Activated T-helper 2 cell treated with anti-CD3 and anti-CD28 coated beads, Interferon-gamma antibody, Interleukin-2, Interleukin-4, amounts not matched to agents 10 μg/mL and 5 μg/mL and 100 μg/mL, durations not matched to agents 14 hours and 24 hours and 36 hours (primary cell): ENCODE measurements at regions not wholly inside any gene's neighbourhood (a gene's known extent, or its start where the extent isn't known, plus 50 kb on each side); places are given as distances from the start of the nearest gene placed in this dataset.

Experiments used
- DNase-seq: peaks from one replicate; pipeline ENCODE4 v3.0.0; 2021; ENCODE audit warnings: low spot score
- H3K27ac Mint-ChIP-seq: one replicate; pipeline ENCODE4 v1.8.0; 2021; ENCODE audit warnings: mixed read lengths
- H3K27me3 Mint-ChIP-seq: one replicate; pipeline ENCODE4 v1.8.0; 2021; ENCODE audit warnings: low read depth, mixed read lengths
- H3K36me3 Mint-ChIP-seq: one replicate; pipeline ENCODE4 v1.8.0; 2021; ENCODE audit warnings: low read depth, mixed read lengths
- H3K4me1 Mint-ChIP-seq: one replicate; pipeline ENCODE4 v1.8.0; 2021; ENCODE audit warnings: low read depth, mixed read lengths
- H3K4me3 Mint-ChIP-seq: one replicate; pipeline ENCODE4 v1.8.0; 2021; ENCODE audit warnings: low read depth, mild to moderate bottlenecking, moderate library complexity, mixed read lengths
- H3K9me3 Mint-ChIP-seq: one replicate; pipeline ENCODE4 v1.8.0; 2021; ENCODE audit warnings: mixed read lengths
- intact Hi-C: fragments of 100-400 bp; cut with micrococcal nuclease; formaldehyde crosslinking; loops from one replicate; pipeline ENCODE4 v1.15.1; 2023

- intact Hi-C loops, result no loop called here
- H3K36me3 Mint-ChIP-seq, result no peaks in the 10 kb centered on the region
- H3K9me3 Mint-ChIP-seq, result no peaks in the 10 kb centered on the region
- no peak overlapping the region for H3K27ac Mint-ChIP-seq
- no peak overlapping the region for H3K4me3 Mint-ChIP-seq
- no peaks in the 10 kb centered on the region for H3K4me1 Mint-ChIP-seq
- H3K27me3 Mint-ChIP-seq, result no peaks in the 10 kb centered on the region
- no peak for DNase-seq
Measured at GRCh38 chr11:130581646-130582045, 133.2 kb downstream of the ADAMTS15 start.

- Mint-ChIP-seq H3K27ac (no peak overlapping the region), H3K4me1 (no peaks in the 10 kb centered on the region), H3K9me3 (no peaks in the 10 kb centered on the region), H3K27me3 (no peaks in the 10 kb centered on the region), H3K36me3 (no peaks in the 10 kb centered on the region), H3K4me3 (no peak overlapping the region)
- no peak for DNase-seq
- intact Hi-C loops, result no loop called here
Measured at GRCh38 chr11:130582176-130582575, 133.7 kb downstream of the ADAMTS15 start.

GRCh38 chr11:130582981-130583380 lies 134.5 kb downstream of the ADAMTS15 start:
- Mint-ChIP-seq H3K4me1 (no peaks in the 10 kb centered on the region), H3K4me3 (no peak overlapping the region), H3K9me3 (no peaks in the 10 kb centered on the region), H3K27ac (no peak overlapping the region), H3K36me3 (no peaks in the 10 kb centered on the region), H3K27me3 (no peaks in the 10 kb centered on the region)
- DNase-seq, result no peak
- intact Hi-C loops, result no loop called here

- Mint-ChIP-seq H3K36me3 (no peaks in the 10 kb centered on the region), H3K9me3 (no peaks in the 10 kb centered on the region), H3K4me1 (no peaks in the 10 kb centered on the region), H3K27ac (no peak overlapping the region), H3K4me3 (no peak overlapping the region), H3K27me3 (no peaks in the 10 kb centered on the region)
- no peak for DNase-seq
- intact Hi-C loops, result no loop called here
Measured at GRCh38 chr11:130583801-130584211, 135.4 kb downstream of the ADAMTS15 start.

- Mint-ChIP-seq H3K9me3 (no peaks in the 10 kb centered on the region), H3K27me3 (peaks cover 2% of the 10 kb centered on the region), H3K36me3 (no peaks in the 10 kb centered on the region), H3K4me1 (no peaks in the 10 kb centered on the region), H3K27ac (no peak overlapping the region), H3K4me3 (no peak overlapping the region)
- intact Hi-C loops, result no loop called here
- no peak for DNase-seq
Measured at GRCh38 chr11:130585545-130585944, 137.1 kb downstream of the ADAMTS15 start.

GRCh38 chr11:130587658-130588057 lies 139.2 kb downstream of the ADAMTS15 start:
- intact Hi-C loops, result no loop called here
- Mint-ChIP-seq H3K27ac (no peak overlapping the region), H3K27me3 (peaks cover 5% of the 10 kb centered on the region), H3K4me1 (no peaks in the 10 kb centered on the region), H3K4me3 (no peak overlapping the region), H3K9me3 (no peaks in the 10 kb centered on the region), H3K36me3 (no peaks in the 10 kb centered on the region)
- DNase-seq, result no peak

GRCh38 chr11:130588471-130588870 lies 140.0 kb downstream of the ADAMTS15 start:
- no peaks in the 10 kb centered on the region for H3K4me1 Mint-ChIP-seq
- no peak overlapping the region for H3K27ac Mint-ChIP-seq
- H3K27me3 Mint-ChIP-seq, result peaks cover 5% of the 10 kb centered on the region
- DNase-seq, result no peak
- H3K36me3 Mint-ChIP-seq, result no peaks in the 10 kb centered on the region
- no peak overlapping the region for H3K4me3 Mint-ChIP-seq
- no peaks in the 10 kb centered on the region for H3K9me3 Mint-ChIP-seq
- intact Hi-C loops, result no loop called here

- H3K27me3 Mint-ChIP-seq, result peaks cover 5% of the 10 kb centered on the region
- no peaks in the 10 kb centered on the region for H3K36me3 Mint-ChIP-seq
- H3K9me3 Mint-ChIP-seq, result no peaks in the 10 kb centered on the region
- intact Hi-C loops, result no loop called here
- H3K27ac Mint-ChIP-seq, result no peak overlapping the region
- H3K4me1 Mint-ChIP-seq, result no peaks in the 10 kb centered on the region
- H3K4me3 Mint-ChIP-seq, result no peak overlapping the region
- no peak for DNase-seq
Measured at GRCh38 chr11:130592056-130592455, 143.6 kb downstream of the ADAMTS15 start.

- Mint-ChIP-seq H3K27ac (no peak overlapping the region), H3K4me3 (no peak overlapping the region), H3K36me3 (no peaks in the 10 kb centered on the region), H3K9me3 (no peaks in the 10 kb centered on the region), H3K4me1 (no peaks in the 10 kb centered on the region), H3K27me3 (peaks cover 5% of the 10 kb centered on the region)
- DNase-seq, result no peak
- intact Hi-C loops, result no loop called here
Measured at GRCh38 chr11:130593064-130593463, 144.6 kb downstream of the ADAMTS15 start.

- Mint-ChIP-seq H3K27me3 (no peaks in the 10 kb centered on the region), H3K4me1 (no peaks in the 10 kb centered on the region), H3K27ac (no peak overlapping the region), H3K4me3 (no peak overlapping the region), H3K9me3 (no peaks in the 10 kb centered on the region), H3K36me3 (no peaks in the 10 kb centered on the region)
- intact Hi-C loops, result no loop called here
- no peak for DNase-seq
Measured at GRCh38 chr11:130598433-130598832, 150.0 kb downstream of the ADAMTS15 start.

- H3K4me3 Mint-ChIP-seq, result no peak overlapping the region
- no peak for DNase-seq
- no peaks in the 10 kb centered on the region for H3K36me3 Mint-ChIP-seq
- intact Hi-C loops, result no loop called here
- H3K27ac Mint-ChIP-seq, result no peak overlapping the region
- H3K4me1 Mint-ChIP-seq, result no peaks in the 10 kb centered on the region
- no peaks in the 10 kb centered on the region for H3K27me3 Mint-ChIP-seq
- no peaks in the 10 kb centered on the region for H3K9me3 Mint-ChIP-seq
Measured at GRCh38 chr11:130599073-130599654, 150.7 kb downstream of the ADAMTS15 start.

- Mint-ChIP-seq H3K27me3 (no peaks in the 10 kb centered on the region), H3K27ac (no peak overlapping the region), H3K4me3 (no peak overlapping the region), H3K4me1 (no peaks in the 10 kb centered on the region), H3K36me3 (no peaks in the 10 kb centered on the region), H3K9me3 (no peaks in the 10 kb centered on the region)
- no peak for DNase-seq
- intact Hi-C loops, result no loop called here
Measured at GRCh38 chr11:130600139-130600538, 151.7 kb downstream of the ADAMTS15 start.

GRCh38 chr11:130600616-130601015 lies 152.2 kb downstream of the ADAMTS15 start:
- Mint-ChIP-seq H3K36me3 (no peaks in the 10 kb centered on the region), H3K4me3 (no peak overlapping the region), H3K4me1 (no peaks in the 10 kb centered on the region), H3K9me3 (no peaks in the 10 kb centered on the region), H3K27me3 (no peaks in the 10 kb centered on the region), H3K27ac (no peak overlapping the region)
- DNase-seq, result no peak
- intact Hi-C loops, result no loop called here

GRCh38 chr11:130601141-130601540 lies 152.7 kb downstream of the ADAMTS15 start:
- no peaks in the 10 kb centered on the region for H3K9me3 Mint-ChIP-seq

More at GRCh38 chr11:130601141-130601540, 152.7 kb downstream of the ADAMTS15 start:
- no peaks in the 10 kb centered on the region for H3K27me3 Mint-ChIP-seq
- H3K36me3 Mint-ChIP-seq, result no peaks in the 10 kb centered on the region
- no peak overlapping the region for H3K4me3 Mint-ChIP-seq
- no peak for DNase-seq
- intact Hi-C loops, result no loop called here
- H3K4me1 Mint-ChIP-seq, result no peaks in the 10 kb centered on the region
- no peak overlapping the region for H3K27ac Mint-ChIP-seq
